Omental fat pad (tissue), 3 donors: ENCODE measurements at regions not wholly inside any gene's neighbourhood (a gene's known extent, or its start where the extent isn't known, plus 50 kb on each side); places are given as distances from the start of the nearest gene placed in this dataset.

Experiments used
- ATAC-seq: fragments of 150-250 bp; one replicate; pipeline ENCODE4 v1.9.1; 2016; ENCODE audit warnings: mild to moderate bottlenecking, moderate library complexity; ENCODE audit not compliant: low FRiP score
- DNase-seq: peaks from one replicate; pipeline ENCODE4 v3.0.0-alpha.2; 2019; ENCODE audit warnings: low spot score
- CTCF ChIP-seq, 3 donors: fragments of 450-650 bp; IDR thresholded peaks; one replicate each; pipeline ENCODE4 v1.5.1; 2016 to 2017; ENCODE audit warnings: antibody characterized with exemption in 3 of 3, mild to moderate bottlenecking in 3 of 3, moderate library complexity in 2 of 3

- no peak for TF ChIP-seq CTCF (IDR thresholded peaks at IDR 0.05)
- ATAC-seq, result no peak
- no peak for DNase-seq
Measured at GRCh38 chr2:11983870-11984269, 237.4 kb downstream of the LPIN1 start.

- no peak for TF ChIP-seq CTCF (IDR thresholded peaks at IDR 0.05)
- DNase-seq (no peak), ATAC-seq (no peak)
Measured at GRCh38 chr2:11984316-11985158, 238.1 kb downstream of the LPIN1 start.

- TF ChIP-seq CTCF (IDR thresholded peaks at IDR 0.05), result no peak
- DNase-seq, result no peak
- no peak for ATAC-seq
Measured at GRCh38 chr2:11985817-11986566, 239.6 kb downstream of the LPIN1 start.

- TF ChIP-seq CTCF (IDR thresholded peaks at IDR 0.05), result no peak
- DNase-seq (no peak), ATAC-seq (no peak)
Measured at GRCh38 chr2:11987151-11987550, 240.7 kb downstream of the LPIN1 start.

DNA sequence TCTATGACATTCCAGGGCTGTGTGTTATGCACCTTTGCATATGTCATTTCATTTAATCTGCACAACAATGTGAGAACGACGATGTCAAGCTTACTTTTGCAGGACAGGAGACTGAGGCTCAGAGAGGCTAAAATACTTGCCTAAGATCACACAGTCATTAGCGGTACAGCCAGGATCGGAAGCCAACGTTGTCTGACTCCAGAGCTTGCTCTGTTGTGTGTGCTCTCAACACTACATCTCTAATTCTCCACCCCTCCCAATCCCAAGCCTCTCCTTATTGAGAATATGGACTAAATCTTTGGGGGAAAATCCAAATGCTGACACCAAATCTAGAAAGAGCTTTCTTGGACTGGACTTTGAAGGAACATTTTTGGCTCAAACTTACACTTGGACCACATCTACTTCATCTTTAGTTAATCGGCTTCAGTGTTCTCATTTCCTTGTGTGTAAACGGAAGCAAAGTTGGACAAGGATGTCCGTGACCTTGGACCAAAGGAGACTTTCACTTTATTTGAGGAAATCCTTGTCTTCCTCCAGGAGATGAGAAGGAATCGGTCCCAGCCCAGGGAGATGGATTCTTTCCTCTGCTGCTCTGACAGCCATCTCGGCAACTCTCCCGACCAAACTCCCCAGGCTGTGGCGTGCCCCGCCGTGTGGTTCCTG lies 242.4 kb downstream of the LPIN1 start:
- DNase-seq, result no peak
- ATAC-seq, result no peak
- TF ChIP-seq CTCF (IDR thresholded peaks at IDR 0.05), result no peak

DNA sequence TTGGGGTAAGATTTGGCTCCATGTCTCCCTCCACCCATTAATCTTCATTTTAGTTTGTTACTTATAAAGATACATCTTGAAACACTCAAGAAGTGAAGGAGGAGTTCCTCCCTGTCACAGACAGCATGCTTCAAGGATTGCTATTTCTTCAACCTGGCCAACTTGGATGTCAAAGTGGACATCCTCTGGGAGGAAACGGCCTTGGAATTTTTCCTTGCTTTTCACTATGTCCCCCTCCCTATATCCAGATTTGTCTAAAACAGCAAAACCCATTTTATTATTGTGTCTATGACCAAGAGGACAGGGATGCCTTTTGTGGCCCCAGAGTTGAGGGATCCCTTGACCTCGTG lies 242.9 kb downstream of the LPIN1 start:
- no peak for ATAC-seq
- no peak for TF ChIP-seq CTCF (IDR thresholded peaks at IDR 0.05)
- DNase-seq, result no peak
